Ramos (cell line): ENCODE measurements at regions not wholly inside any gene's neighbourhood (a gene's known extent, or its start where the extent isn't known, plus 50 kb on each side); places are given as distances from the start of the nearest gene placed in this dataset.
"Not testable (repeated sequence)": the region's sequence is repeated elsewhere in the genome, so short reads cannot be mapped to it uniquely, and the experiment has no call there.

ENCODE experiments used
- in situ Hi-C: fragments of 300-500 bp; cut with MboI; formaldehyde crosslinking; loops from one replicate; pipeline ENCODE4 v1.14.3; 2022; ENCODE audit warnings: low sequenced_read_pairs; ENCODE audit not compliant: unreplicated experiment

GRCh38 chr9:113738893-113739604, 137.1 kb upstream of the ZNF618 start:
- in situ Hi-C loops = no loop called here

- in situ Hi-C loops = not testable (repeated sequence)
Measured at GRCh38 chr9:113739605-113740507, 136.3 kb upstream of the ZNF618 start.

GRCh38 chr9:113740508-113741500, 135.3 kb upstream of the ZNF618 start:
- in situ Hi-C loops = not testable (repeated sequence)

- in situ Hi-C loops = no loop called here
Measured at GRCh38 chr9:113741886-113742854, 133.9 kb upstream of the ZNF618 start.

- in situ Hi-C loops = no loop called here
Measured at GRCh38 chr9:113742878-113743277, 133.2 kb upstream of the ZNF618 start.

- in situ Hi-C loops = no loop called here
Measured at GRCh38 chr9:113746486-113746885, 129.6 kb upstream of the ZNF618 start.

GRCh38 chr9:113748135-113748534, 128.0 kb upstream of the ZNF618 start:
- in situ Hi-C loops = no loop called here

- in situ Hi-C loops = no loop called here
Measured at GRCh38 chr9:113753398-113754119, 122.5 kb upstream of the ZNF618 start.

GRCh38 chr9:113754739-113755138, 121.4 kb upstream of the ZNF618 start:
- in situ Hi-C loops = no loop called here

GRCh38 chr9:113755433-113755832, 120.7 kb upstream of the ZNF618 start:
- in situ Hi-C loops = no loop called here

- in situ Hi-C loops = no loop called here
Measured at GRCh38 chr9:113756476-113757192, 119.5 kb upstream of the ZNF618 start.

GRCh38 chr9:113763429-113763828, 112.7 kb upstream of the ZNF618 start:
- in situ Hi-C loops = no loop called here

- in situ Hi-C loops = no loop called here
Measured at GRCh38 chr9:113764572-113764971, 111.5 kb upstream of the ZNF618 start.

GRCh38 chr9:113769412-113769811, 106.7 kb upstream of the ZNF618 start:
- in situ Hi-C loops = no loop called here

- in situ Hi-C loops = no loop called here
Measured at GRCh38 chr9:113770396-113770795, 105.7 kb upstream of the ZNF618 start.

- in situ Hi-C loops = no loop called here
Measured at GRCh38 chr9:113771199-113771598, 104.9 kb upstream of the ZNF618 start.

- in situ Hi-C loops = no loop called here
Measured at GRCh38 chr9:113772121-113772810, 103.8 kb upstream of the ZNF618 start.
